ENCODE measurements at regions not wholly inside any gene's neighbourhood (a gene's known extent, or its start where the extent isn't known, plus 50 kb on each side); places are given as distances from the start of the nearest gene placed in this dataset.
"Not testable (repeated sequence)": the region's sequence is repeated elsewhere in the genome, so short reads cannot be mapped to it uniquely, and the experiment has no call there.

GRCh38 chr6:144438103-144438502 lies 153.0 kb downstream of the UTRN start:
- no peak for DNase-seq

- no peak for DNase-seq
Observed at GRCh38 chr6:144439016-144439415, 153.9 kb downstream of the UTRN start.

GRCh38 chr6:144441801-144442200 lies 156.7 kb downstream of the UTRN start:
- not testable (repeated sequence) for DNase-seq

- DNase-seq = no peak
Observed at GRCh38 chr6:144443157-144443556, 158.0 kb downstream of the UTRN start.

- DNase-seq = no peak
Observed at GRCh38 chr6:144447472-144447871, 162.3 kb downstream of the UTRN start.

GRCh38 chr6:144449218-144449617 lies 164.1 kb downstream of the UTRN start:
- DNase-seq = no peak

- DNase-seq = no peak
Observed at GRCh38 chr6:144449911-144450597, 164.9 kb downstream of the UTRN start.

- DNase-seq = no peak
Observed at GRCh38 chr6:144460327-144461095, 175.4 kb downstream of the UTRN start.

GRCh38 chr6:144462058-144462457 lies 176.9 kb downstream of the UTRN start:
- no peak for DNase-seq

GRCh38 chr6:144466716-144467115 lies 181.6 kb downstream of the UTRN start:
- no peak for DNase-seq

- no peak for DNase-seq
Observed at GRCh38 chr6:144467172-144467762, 182.1 kb downstream of the UTRN start.

GRCh38 chr6:144467921-144468320 lies 182.8 kb downstream of the UTRN start:
- DNase-seq = no peak

GRCh38 chr6:144468709-144469108 lies 183.6 kb downstream of the UTRN start:
- DNase-seq = no peak

GRCh38 chr6:144469144-144469575 lies 184.0 kb downstream of the UTRN start:
- no peak for DNase-seq

- DNase-seq = not testable (repeated sequence)
Observed at GRCh38 chr6:144470201-144470600, 185.1 kb downstream of the UTRN start.

GRCh38 chr6:144471986-144472385 lies 186.9 kb downstream of the UTRN start:
- no peak for DNase-seq

- no peak for DNase-seq
Observed at GRCh38 chr6:144474290-144474689, 189.2 kb downstream of the UTRN start.

- no peak for DNase-seq
Observed at GRCh38 chr6:144474904-144475303, 189.8 kb downstream of the UTRN start.

- DNase-seq = no peak
Observed at GRCh38 chr6:144475411-144475810, 190.3 kb downstream of the UTRN start.

GRCh38 chr6:144476286-144476685 lies 191.2 kb downstream of the UTRN start:
- DNase-seq = no peak

GRCh38 chr6:144477396-144477795 lies 192.3 kb downstream of the UTRN start:
- no peak for DNase-seq

GRCh38 chr6:144477856-144478255 lies 192.7 kb downstream of the UTRN start:
- no peak for DNase-seq

GRCh38 chr6:144478483-144478882 lies 193.3 kb downstream of the UTRN start:
- DNase-seq = no peak

GRCh38 chr6:144479991-144480390 lies 194.9 kb downstream of the UTRN start:
- no peak for DNase-seq

All from islet precursor cell (in vitro differentiated cells).